ENCODE measurements at regions not wholly inside any gene's neighbourhood (a gene's known extent, or its start where the extent isn't known, plus 50 kb on each side); places are given as distances from the start of the nearest gene placed in this dataset.

DNA sequence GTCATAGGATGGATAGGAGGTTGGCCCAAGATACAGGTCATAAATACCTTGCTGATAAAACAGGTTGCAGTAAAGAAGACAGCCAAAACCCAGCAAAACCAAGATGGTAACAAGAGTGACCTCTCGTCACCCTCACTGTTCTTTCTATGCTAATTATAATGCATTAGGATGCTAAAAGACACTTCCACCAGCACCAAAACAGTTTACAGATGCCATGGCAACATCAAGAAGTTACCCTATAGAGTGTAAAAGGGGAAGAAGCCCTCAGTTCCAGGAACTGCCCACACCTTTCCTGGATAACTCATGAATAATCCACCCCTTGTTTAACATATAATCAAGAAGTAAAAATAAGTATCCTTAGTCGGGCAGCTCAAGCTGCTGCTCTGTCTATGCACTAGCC lies 671.9 kb downstream of the PTPRC start:
- no peak for TF ChIP-seq CTCF (IDR thresholded peaks at IDR 0.05; ENCODE audit: insufficient read depth, low read length)
- no peak for TF ChIP-seq GABPA (IDR thresholded peaks at IDR 0.05; ENCODE audit: low read depth)

All from HL-60 (cell line).